Globus pallidus (tissue), 1 donor: ENCODE measurements at regions not wholly inside any gene's neighbourhood (a gene's known extent, or its start where the extent isn't known, plus 50 kb on each side); places are given as distances from the start of the nearest gene placed in this dataset.

Experiments used
- DNase-seq: peaks from one replicate; pipeline ENCODE4 v3.0.0-alpha.2; 2015; ENCODE audit warnings: low spot score

GRCh38 chr3:193987186-193987585, 148.8 kb upstream of the HES1 start:
- DNase-seq: no peak

- no peak for DNase-seq
Measured at GRCh38 chr3:193989186-193989585, 146.8 kb upstream of the HES1 start.

GRCh38 chr3:193991666-193992424, 144.1 kb upstream of the HES1 start:
- no peak for DNase-seq

GRCh38 chr3:193992425-193993037, 143.4 kb upstream of the HES1 start:
- no peak for DNase-seq

- DNase-seq: no peak
Measured at GRCh38 chr3:193996221-193996620, 139.7 kb upstream of the HES1 start.

- DNase-seq: no peak
Measured at GRCh38 chr3:193996641-193997089, 139.3 kb upstream of the HES1 start.

GRCh38 chr3:193997228-193998122, 138.5 kb upstream of the HES1 start:
- DNase-seq: no peak

GRCh38 chr3:193998123-193998448, 137.9 kb upstream of the HES1 start:
- no peak for DNase-seq

GRCh38 chr3:193998628-193999195, 137.2 kb upstream of the HES1 start:
- DNase-seq: no peak

GRCh38 chr3:194000100-194000499, 135.8 kb upstream of the HES1 start:
- DNase-seq: no peak

GRCh38 chr3:194000712-194001111, 135.2 kb upstream of the HES1 start:
- no peak for DNase-seq

GRCh38 chr3:194001728-194002459, 134.1 kb upstream of the HES1 start:
- DNase-seq: no peak

- peak; percentile 29 for DNase-seq
Measured at GRCh38 chr3:194003114-194004057, 132.6 kb upstream of the HES1 start.

- DNase-seq: no peak
Measured at GRCh38 chr3:194005930-194006501, 129.9 kb upstream of the HES1 start.

GRCh38 chr3:194007592-194008337, 128.2 kb upstream of the HES1 start:
- DNase-seq: no peak

- DNase-seq: no peak
Measured at GRCh38 chr3:194009019-194009418, 126.9 kb upstream of the HES1 start.

- DNase-seq: no peak
Measured at GRCh38 chr3:194009892-194010533, 125.9 kb upstream of the HES1 start.

GRCh38 chr3:194011807-194012206, 124.1 kb upstream of the HES1 start:
- no peak for DNase-seq

- no peak for DNase-seq
Measured at GRCh38 chr3:194013928-194014327, 122.0 kb upstream of the HES1 start.
